Body of pancreas (tissue), 4 donors: ENCODE measurements at regions not wholly inside any gene's neighbourhood (a gene's known extent, or its start where the extent isn't known, plus 50 kb on each side); places are given as distances from the start of the nearest gene placed in this dataset.
"Not testable (repeated sequence)": the region's sequence is repeated elsewhere in the genome, so short reads cannot be mapped to it uniquely, and the experiment has no call there.

Experiments
- ATAC-seq: fragments of 150-250 bp; one replicate; pipeline ENCODE4 v1.9.1; 2016
- DNase-seq, 4 donors: peaks; one replicate each; pipeline ENCODE4 v3.0.0-alpha.2; 2019
- H3K27ac ChIP-seq, 4 donors: fragments of 200-600 bp; sonication (generic); 1 replicate in 3 of 4; 2 replicates in 1 of 4; pipeline versions ENCODE4 v1.5.1 to v1.6.1; 2016 to 2019; ENCODE audit warnings: mild to moderate bottlenecking in 1 of 4, mixed read lengths in 1 of 4, moderate library complexity in 1 of 4
- H3K27me3 ChIP-seq, 2 donors: fragments of 200-600 bp; sonication (generic); one replicate each; pipeline ENCODE4 v1.6.0; 2016; ENCODE audit warnings: mild to moderate bottlenecking in 1 of 2
- H3K36me3 ChIP-seq, 2 donors: fragments of 200-600 bp; sonication (generic); replicated peaks in 1 of 2; 2 replicates each; pipeline ENCODE4 v1.5.1; 2016; ENCODE audit warnings: low read depth in 2 of 2; ENCODE audit not compliant: insufficient read depth in 1 of 2
- H3K4me1 ChIP-seq: fragments of 200-600 bp; sonication (generic); one replicate; pipeline ENCODE4 v1.6.0; 2016
- H3K4me3 ChIP-seq, 2 donors: fragments of 200-600 bp; sonication (generic); 1 replicate in 1 of 2; 2 replicates in 1 of 2; pipeline ENCODE4 v1.5.1; 2016 to 2019
- H3K9me3 ChIP-seq, 3 donors: fragments of 200-600 bp; sonication (generic); 1 replicate in 2 of 3; 2 replicates in 1 of 3; pipeline ENCODE4 v1.5.1; 2016
- CTCF ChIP-seq, 7 experiments: fragments of 450-650 bp in 4 of 7; fragments of 200-600 bp in 3 of 7; sonication (generic) in 3 of 7; IDR thresholded peaks; one replicate each; pipeline ENCODE4 v1.5.1; 2016 to 2019; ENCODE audit warnings: antibody characterized with exemption in 7 of 7
- POLR2A ChIP-seq, 3 donors: fragments of 450-650 bp; IDR thresholded peaks; one replicate each; pipeline ENCODE4 v1.6.1; 2016; ENCODE audit warnings: antibody characterized with exemption in 3 of 3, mild to moderate bottlenecking in 2 of 3
- WGBS, 2 donors: methylation state at CpG; one replicate each; pipeline ENCODE4 v1.1.5; 2017; 5-methylcytosine and 5-hydroxymethylcytosine counted together
- intact Hi-C: fragments of 100-400 bp; cut with DNase I; formaldehyde crosslinking; loops from one replicate; pipeline ENCODE4 v1.15.1; 2023

DNA sequence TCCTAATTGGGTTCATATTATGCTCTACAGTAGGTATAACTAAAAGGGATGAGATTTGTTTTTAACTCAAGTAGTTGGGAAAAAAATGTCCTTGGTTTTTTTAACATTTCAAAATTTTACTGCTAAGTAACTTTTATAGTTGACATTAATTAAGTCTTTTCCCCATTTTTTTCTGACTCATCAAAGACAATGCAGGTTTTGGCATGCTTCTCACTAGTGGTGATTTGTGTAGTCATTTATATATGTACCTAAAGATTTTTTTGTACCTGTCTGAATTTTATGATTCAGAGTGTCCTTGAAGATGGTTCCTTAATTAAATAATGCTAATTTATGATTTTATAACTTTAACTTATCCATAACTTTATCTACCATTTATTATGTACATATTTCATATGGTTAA lies 882.3 kb upstream of the TMEFF2 start:
- intact Hi-C loops = no loop called here
- DNase-seq (no peak), ATAC-seq (no peak)
- Histone ChIP-seq H3K36me3 (no peaks in the 10 kb centered on the region), H3K27ac (no peak overlapping the region), H3K4me3 (no peak overlapping the region), H3K4me1 (no peaks in the 10 kb centered on the region), H3K27me3 (no peaks in the 10 kb centered on the region), H3K9me3 (no peaks in the 10 kb centered on the region)
- TF ChIP-seq POLR2A (IDR thresholded peaks at IDR 0.05) (no peak), CTCF (IDR thresholded peaks at IDR 0.05) (no peak)

- H3K27ac ChIP-seq = no peak overlapping the region
- H3K36me3 ChIP-seq = no peaks in the 10 kb centered on the region
- TF ChIP-seq POLR2A (IDR thresholded peaks at IDR 0.05) (no peak), CTCF (IDR thresholded peaks at IDR 0.05) (no peak)
- DNase-seq (no peak), ATAC-seq (no peak)
- no peaks in the 10 kb centered on the region for H3K9me3 ChIP-seq
- no peaks in the 10 kb centered on the region for H3K4me1 ChIP-seq
- no peak overlapping the region for H3K4me3 ChIP-seq
- 55 to 67% methylated on average over 2 of the region's 2 CpGs for WGBS, 2 donors
- intact Hi-C loops = no loop called here
- H3K27me3 ChIP-seq = no peaks in the 10 kb centered on the region
These were observed 880.2 kb upstream of the TMEFF2 start for GRCh38 chr2:193074933-193075332.

GRCh38 chr2:193072647-193073046 lies 877.9 kb upstream of the TMEFF2 start:
- Histone ChIP-seq H3K4me3 (no peak overlapping the region), H3K4me1 (no peaks in the 10 kb centered on the region), H3K27me3 (no peaks in the 10 kb centered on the region), H3K27ac (no peak overlapping the region), H3K36me3 (no peaks in the 10 kb centered on the region), H3K9me3 (no peaks in the 10 kb centered on the region)
- TF ChIP-seq CTCF (IDR thresholded peaks at IDR 0.05) = no peak
- TF ChIP-seq POLR2A (IDR thresholded peaks at IDR 0.05) = no peak
- no peak for ATAC-seq
- DNase-seq = no peak
- WGBS, 2 donors = 31 to 60% methylated on average over 1 to 3 of the region's 3 CpGs
- intact Hi-C loops = no loop called here

GRCh38 chr2:193025556-193025955 lies 830.8 kb upstream of the TMEFF2 start:
- H3K4me3 ChIP-seq, H3K36me3 ChIP-seq, H3K4me1 ChIP-seq, intact Hi-C loops, DNase-seq, H3K9me3 ChIP-seq, ATAC-seq, H3K27ac ChIP-seq, H3K27me3 ChIP-seq: not testable (repeated sequence)
- 45 to 55% methylated on average over 3 of the region's 3 CpGs for WGBS, 2 donors

GRCh38 chr2:193024791-193025190 lies 830.1 kb upstream of the TMEFF2 start:
- WGBS, 2 donors = 48 to 71% methylated on average over 1 of the region's 1 CpG

More at GRCh38 chr2:193024791-193025190, 830.1 kb upstream of the TMEFF2 start:
- TF ChIP-seq CTCF (IDR thresholded peaks at IDR 0.05) (no peak), POLR2A (IDR thresholded peaks at IDR 0.05) (no peak)
- Histone ChIP-seq H3K27me3 (no peaks in the 10 kb centered on the region), H3K27ac (no peak overlapping the region), H3K4me3 (no peak overlapping the region), H3K4me1 (no peaks in the 10 kb centered on the region), H3K9me3 (no peaks in the 10 kb centered on the region), H3K36me3 (no peaks in the 10 kb centered on the region)
- ATAC-seq (no peak), DNase-seq (no peak)
- intact Hi-C loops = no loop called here
